ENCODE measurements at regions not wholly inside any gene's neighbourhood (a gene's known extent, or its start where the extent isn't known, plus 50 kb on each side); places are given as distances from the start of the nearest gene placed in this dataset.

GRCh38 chr1:109850194-109850593, 60.5 kb upstream of the CSF1 start:
- POLR2A ChIA-PET (ENCODE audit: unreplicated experiment): interaction anchor here (0.6 kb wide), 1 partner anchor 68 kb away, joined by 3 read pairs; no protein-coding TSS in a partner anchor
- no peaks in the 10 kb centered on the region for H3K79me2 ChIP-seq (ENCODE audit: low read depth)
- intact Hi-C loops (cut with micrococcal nuclease; ENCODE audit: unreplicated experiment): no loop called here
- H4K20me1 ChIP-seq (ENCODE audit: insufficient read depth): no peaks in the 10 kb centered on the region
- DNase-seq: no peak
- no peaks in the 10 kb centered on the region for H3K27me3 ChIP-seq (ENCODE audit: insufficient read depth, low read depth)
- CTCF ChIA-PET: no interaction called here
- H3K27ac ChIP-seq: 0 out of 2 replicates have a peak overlapping the region, but pooled peaks have one; percentile 0
- H3K4me3 ChIP-seq: no peak overlapping the region
- peaks cover 31% of the 10 kb centered on the region for H3K4me1 ChIP-seq (replicated peaks; ENCODE audit: insufficient read depth)
- no peak overlapping the region for H2AFZ ChIP-seq
- no peaks in the 10 kb centered on the region for H3K36me3 ChIP-seq (ENCODE audit: low read depth)
- no peaks in the 10 kb centered on the region for H3K9me3 ChIP-seq (ENCODE audit: insufficient read depth, low read depth)
- H3F3A ChIP-seq (ENCODE audit: insufficient read depth, low read depth): peaks cover 14% of the 10 kb centered on the region; the same call in 1 of the 2 replicates
- TF ChIP-seq, protein P1, sequence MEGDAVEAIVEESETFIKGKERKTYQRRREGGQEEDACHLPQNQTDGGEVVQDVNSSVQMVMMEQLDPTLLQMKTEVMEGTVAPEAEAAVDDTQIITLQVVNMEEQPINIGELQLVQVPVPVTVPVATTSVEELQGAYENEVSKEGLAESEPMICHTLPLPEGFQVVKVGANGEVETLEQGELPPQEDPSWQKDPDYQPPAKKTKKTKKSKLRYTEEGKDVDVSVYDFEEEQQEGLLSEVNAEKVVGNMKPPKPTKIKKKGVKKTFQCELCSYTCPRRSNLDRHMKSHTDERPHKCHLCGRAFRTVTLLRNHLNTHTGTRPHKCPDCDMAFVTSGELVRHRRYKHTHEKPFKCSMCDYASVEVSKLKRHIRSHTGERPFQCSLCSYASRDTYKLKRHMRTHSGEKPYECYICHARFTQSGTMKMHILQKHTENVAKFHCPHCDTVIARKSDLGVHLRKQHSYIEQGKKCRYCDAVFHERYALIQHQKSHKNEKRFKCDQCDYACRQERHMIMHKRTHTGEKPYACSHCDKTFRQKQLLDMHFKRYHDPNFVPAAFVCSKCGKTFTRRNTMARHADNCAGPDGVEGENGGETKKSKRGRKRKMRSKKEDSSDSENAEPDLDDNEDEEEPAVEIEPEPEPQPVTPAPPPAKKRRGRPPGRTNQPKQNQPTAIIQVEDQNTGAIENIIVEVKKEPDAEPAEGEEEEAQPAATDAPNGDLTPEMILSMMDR (conservative IDR thresholded peaks at IDR 0.05): no peak
- no peak for TF ChIP-seq EZH2 (IDR thresholded peaks at IDR 0.05; ENCODE audit: low read depth)
- no peaks in the 10 kb centered on the region for H3K9me2 ChIP-seq (ENCODE audit: insufficient read depth)
- H3K4me2 ChIP-seq: peak overlapping the region; percentile 18
- no TSS peak for BruUV-seq (replicated peaks)

- POLR2A ChIA-PET (ENCODE audit: unreplicated experiment): no interaction called here
- Histone ChIP-seq H3K4me2 (no peak overlapping the region), H3K36me3 (ENCODE audit: low read depth) (no peaks in the 10 kb centered on the region), H3K79me2 (ENCODE audit: low read depth) (no peaks in the 10 kb centered on the region), H3K4me3 (no peak overlapping the region), H3K9me2 (ENCODE audit: insufficient read depth) (no peaks in the 10 kb centered on the region), H3K4me1 (replicated peaks; ENCODE audit: insufficient read depth) (peaks cover 31% of the 10 kb centered on the region), H3K9me3 (ENCODE audit: insufficient read depth, low read depth) (no peaks in the 10 kb centered on the region), H3K27me3 (ENCODE audit: insufficient read depth, low read depth) (no peaks in the 10 kb centered on the region), H2AFZ (no peak overlapping the region), H3K27ac (no peak overlapping the region), H4K20me1 (ENCODE audit: insufficient read depth) (no peaks in the 10 kb centered on the region), H3F3A (ENCODE audit: insufficient read depth, low read depth) (peaks cover 14% of the 10 kb centered on the region; the same call in 1 of the 2 replicates)
- no peak for TF ChIP-seq EZH2 (IDR thresholded peaks at IDR 0.05; ENCODE audit: low read depth)
- TF ChIP-seq, protein P1 (conservative IDR thresholded peaks at IDR 0.05): no peak
- no peak for DNase-seq
- no TSS peak for BruUV-seq (replicated peaks)
- CTCF ChIA-PET: interaction anchor here (0.6 kb wide), 1 partner anchor 319 kb away, joined by 4 read pairs; no protein-coding TSS in a partner anchor
- intact Hi-C loops (cut with micrococcal nuclease; ENCODE audit: unreplicated experiment): no loop called here
Observed at GRCh38 chr1:109849655-109850054, 61.0 kb upstream of the CSF1 start.

GRCh38 chr1:109847251-109847650, 63.4 kb upstream of the CSF1 start:
- POLR2A ChIA-PET (ENCODE audit: unreplicated experiment): no interaction called here

More at GRCh38 chr1:109847251-109847650, 63.4 kb upstream of the CSF1 start:
- Histone ChIP-seq H3K9me2 (ENCODE audit: insufficient read depth) (no peaks in the 10 kb centered on the region), H3K4me3 (no peak overlapping the region), H3K36me3 (ENCODE audit: low read depth) (no peaks in the 10 kb centered on the region), H3K27ac (no peak overlapping the region), H3K4me1 (replicated peaks; ENCODE audit: insufficient read depth) (peaks cover 20% of the 10 kb centered on the region), H2AFZ (no peak overlapping the region), H3K9me3 (ENCODE audit: insufficient read depth, low read depth) (no peaks in the 10 kb centered on the region), H4K20me1 (ENCODE audit: insufficient read depth) (no peaks in the 10 kb centered on the region), H3K79me2 (ENCODE audit: low read depth) (no peaks in the 10 kb centered on the region), H3K4me2 (no peak overlapping the region), H3K27me3 (ENCODE audit: insufficient read depth, low read depth) (no peaks in the 10 kb centered on the region), H3F3A (ENCODE audit: insufficient read depth, low read depth) (peaks cover 14% of the 10 kb centered on the region; the same call in 1 of the 2 replicates)
- TF ChIP-seq, protein P1 (conservative IDR thresholded peaks at IDR 0.05): no peak
- no peak for TF ChIP-seq EZH2 (IDR thresholded peaks at IDR 0.05; ENCODE audit: low read depth)
- intact Hi-C loops (cut with micrococcal nuclease; ENCODE audit: unreplicated experiment): no loop called here
- CTCF ChIA-PET: no interaction called here
- no TSS peak for BruUV-seq (replicated peaks)
- DNase-seq: no peak

All from PC-9 (cell line).